Fibroblast of lung (primary cell): ENCODE measurements at regions not wholly inside any gene's neighbourhood (a gene's known extent, or its start where the extent isn't known, plus 50 kb on each side); places are given as distances from the start of the nearest gene placed in this dataset.

ENCODE experiments used
- DNase-seq, 2 donors: peaks; one replicate each; pipeline versions ENCODE4 v3.0.0 to v3.0.0-alpha.2; 2010; ENCODE audit warnings: low read depth in 2 of 2
- H2AFZ ChIP-seq: 2 replicates; pipeline ENCODE4 v1.5.1; 2012; ENCODE audit warnings: low read length, control low read depth, inconsistent platforms
- H3K27ac ChIP-seq: 2 replicates; pipeline ENCODE4 v1.5.1; 2011; ENCODE audit warnings: low read length, control low read depth; ENCODE audit not compliant: insufficient read depth
- H3K27me3 ChIP-seq: 2 replicates; pipeline ENCODE4 v1.5.1; 2011; ENCODE audit warnings: mild to moderate bottlenecking, low read length; ENCODE audit not compliant: control insufficient read depth, insufficient read depth
- H3K36me3 ChIP-seq: 2 replicates; pipeline ENCODE4 v1.5.1; 2011; ENCODE audit warnings: low read length; ENCODE audit not compliant: control insufficient read depth, insufficient read depth
- H3K4me1 ChIP-seq: 2 replicates; pipeline ENCODE4 v1.5.1; 2011; ENCODE audit warnings: low read length; ENCODE audit not compliant: control insufficient read depth, insufficient read depth; ENCODE audit errors: extremely low read depth
- H3K4me2 ChIP-seq: 2 replicates; pipeline ENCODE4 v1.5.1; 2011; ENCODE audit warnings: low read length, control low read depth; ENCODE audit not compliant: insufficient read depth; ENCODE audit errors: extremely low read depth
- H3K4me3 ChIP-seq, 4 experiments: fragments of 200-600 bp in 1 of 4; sonication (generic) in 1 of 4; replicated peaks in 1 of 4; 2 replicates each; pipeline ENCODE4 v1.5.1; 2011 to 2016; ENCODE audit warnings: low read length in 4 of 4, low read depth in 3 of 4, mild to moderate bottlenecking in 3 of 4, control low read depth in 2 of 4, inconsistent platforms in 1 of 4, mixed read lengths in 1 of 4; ENCODE audit not compliant: insufficient read depth in 1 of 4; ENCODE audit errors: control extremely low read depth in 1 of 4
- H3K79me2 ChIP-seq: 2 replicates; pipeline ENCODE4 v1.5.1; 2012; ENCODE audit warnings: mild to moderate bottlenecking, low read length, inconsistent platforms; ENCODE audit not compliant: control insufficient read depth, insufficient read depth
- H3K9ac ChIP-seq: 2 replicates; pipeline ENCODE4 v1.5.1; 2011; ENCODE audit warnings: mild to moderate bottlenecking, low read length, control low read depth; ENCODE audit not compliant: insufficient read depth
- H3K9me3 ChIP-seq: 2 replicates; pipeline ENCODE4 v1.5.1; 2012; ENCODE audit warnings: low read depth, low read length; ENCODE audit not compliant: control insufficient read depth, insufficient read depth
- H4K20me1 ChIP-seq: 2 replicates; pipeline ENCODE4 v1.5.1; 2011; ENCODE audit warnings: low read length; ENCODE audit not compliant: control insufficient read depth, insufficient read depth; ENCODE audit errors: extremely low read depth
- CTCF ChIP-seq, 2 donors: IDR thresholded peaks in 1 of 2; conservative IDR thresholded peaks in 1 of 2; 1 replicate in 1 of 2; 2 replicates in 1 of 2; pipeline ENCODE4 v1.5.1; 2011 to 2012; ENCODE audit warnings: low read length in 2 of 2, control low read depth in 1 of 2, inconsistent platforms in 1 of 2, low read depth in 1 of 2, mild to moderate bottlenecking in 1 of 2
- EZH2 ChIP-seq: IDR thresholded peaks from 2 replicates; pipeline ENCODE4 v1.5.1; 2012; ENCODE audit warnings: low read length, control low read depth, mild to moderate bottlenecking; ENCODE audit errors: missing control alignments

GRCh38 chr2:120824246-120824645, 88.6 kb downstream of the GLI2 start:
- H3K9ac ChIP-seq, result no peak overlapping the region
- H3K36me3 ChIP-seq, result no peaks in the 10 kb centered on the region
- H3K9me3 ChIP-seq, result no peaks in the 10 kb centered on the region
- H4K20me1 ChIP-seq, result no peaks in the 10 kb centered on the region
- no peak overlapping the region for H3K27ac ChIP-seq
- no peak for TF ChIP-seq CTCF (conservative IDR thresholded peaks at IDR 0.05 in 1 of 2, IDR thresholded peaks at IDR 0.05 in 1 of 2; ENCODE audit: low read depth in 1 of 2, low read length in 2 of 2)
- TF ChIP-seq EZH2, result no peak
- no peak overlapping the region for H3K4me3 ChIP-seq
- no peak overlapping the region for H2AFZ ChIP-seq
- no peak for DNase-seq
- H3K4me2 ChIP-seq, result no peak overlapping the region
- peaks cover 42% of the 10 kb centered on the region for H3K4me1 ChIP-seq
- no peaks in the 10 kb centered on the region for H3K27me3 ChIP-seq
- H3K79me2 ChIP-seq, result peaks cover 22% of the 10 kb centered on the region

- H4K20me1 ChIP-seq, result no peaks in the 10 kb centered on the region
- H3K27ac ChIP-seq, result peak overlapping the region; percentile 34
- peak; percentile 70 to 98 for DNase-seq
- no peaks in the 10 kb centered on the region for H3K36me3 ChIP-seq
- peaks cover 22% of the 10 kb centered on the region for H3K79me2 ChIP-seq
- H3K4me2 ChIP-seq, result peak overlapping the region; percentile 78
- H3K4me1 ChIP-seq, result peaks cover 29% of the 10 kb centered on the region
- H3K9me3 ChIP-seq, result no peaks in the 10 kb centered on the region
- no peak overlapping the region for H3K9ac ChIP-seq
- no peak overlapping the region for H2AFZ ChIP-seq
- H3K27me3 ChIP-seq, result no peaks in the 10 kb centered on the region
- no peak overlapping the region for H3K4me3 ChIP-seq
- TF ChIP-seq CTCF (conservative IDR thresholded peaks at IDR 0.05 in 1 of 2, IDR thresholded peaks at IDR 0.05 in 1 of 2; ENCODE audit: low read depth in 1 of 2, low read length in 2 of 2) (no peak), EZH2 (no peak)
Measured at GRCh38 chr2:120825370-120826259, 89.9 kb downstream of the GLI2 start.

GRCh38 chr2:120826260-120826648, 90.6 kb downstream of the GLI2 start:
- H4K20me1 ChIP-seq, result no peaks in the 10 kb centered on the region
- H3K79me2 ChIP-seq, result peaks cover 20% of the 10 kb centered on the region
- peak overlapping the region; percentile 34 for H3K27ac ChIP-seq

More at GRCh38 chr2:120826260-120826648, 90.6 kb downstream of the GLI2 start:
- TF ChIP-seq CTCF (conservative IDR thresholded peaks at IDR 0.05 in 1 of 2, IDR thresholded peaks at IDR 0.05 in 1 of 2; ENCODE audit: low read depth in 1 of 2, low read length in 2 of 2) (no peak), EZH2 (no peak)
- Histone ChIP-seq H3K4me2 (peak overlapping the region; percentile 78), H3K4me1 (peaks cover 23% of the 10 kb centered on the region), H3K9me3 (no peaks in the 10 kb centered on the region), H3K4me3 (peak overlapping the region in 1 of 4 experiments; percentile 5), H3K9ac (no peak overlapping the region), H2AFZ (no peak overlapping the region), H3K36me3 (no peaks in the 10 kb centered on the region), H3K27me3 (no peaks in the 10 kb centered on the region)
- DNase-seq, result no peak
